HUES48 (cell line): ENCODE measurements at regions not wholly inside any gene's neighbourhood (a gene's known extent, or its start where the extent isn't known, plus 50 kb on each side); places are given as distances from the start of the nearest gene placed in this dataset.

Experiments
- H3K27ac ChIP-seq: one replicate; pipeline ENCODE4 v1.7.0; 2013; ENCODE audit warnings: low read depth, low read length, inconsistent platforms
- H3K27me3 ChIP-seq: 2 replicates; pipeline ENCODE4 v1.6.1; 2013; ENCODE audit warnings: mild to moderate bottlenecking, low read length; ENCODE audit not compliant: control insufficient read depth, insufficient read depth
- H3K36me3 ChIP-seq: 2 replicates; pipeline ENCODE4 v1.6.1; 2013; ENCODE audit warnings: low read length; ENCODE audit not compliant: control insufficient read depth, insufficient read depth
- H3K4me1 ChIP-seq: 2 replicates; pipeline ENCODE4 v1.6.1; 2013; ENCODE audit warnings: mild to moderate bottlenecking, low read length; ENCODE audit not compliant: control insufficient read depth, insufficient read depth
- H3K4me3 ChIP-seq: 2 replicates; pipeline ENCODE4 v1.5.1; 2013; ENCODE audit warnings: mild to moderate bottlenecking, low read depth, low read length
- H3K9ac ChIP-seq: 2 replicates; pipeline ENCODE4 v1.6.1; 2013; ENCODE audit warnings: mild to moderate bottlenecking, low read depth, low read length, moderate library complexity
- H3K9me3 ChIP-seq: 2 replicates; pipeline ENCODE4 v1.6.1; 2013; ENCODE audit warnings: low read length; ENCODE audit not compliant: control insufficient read depth, insufficient read depth

DNA sequence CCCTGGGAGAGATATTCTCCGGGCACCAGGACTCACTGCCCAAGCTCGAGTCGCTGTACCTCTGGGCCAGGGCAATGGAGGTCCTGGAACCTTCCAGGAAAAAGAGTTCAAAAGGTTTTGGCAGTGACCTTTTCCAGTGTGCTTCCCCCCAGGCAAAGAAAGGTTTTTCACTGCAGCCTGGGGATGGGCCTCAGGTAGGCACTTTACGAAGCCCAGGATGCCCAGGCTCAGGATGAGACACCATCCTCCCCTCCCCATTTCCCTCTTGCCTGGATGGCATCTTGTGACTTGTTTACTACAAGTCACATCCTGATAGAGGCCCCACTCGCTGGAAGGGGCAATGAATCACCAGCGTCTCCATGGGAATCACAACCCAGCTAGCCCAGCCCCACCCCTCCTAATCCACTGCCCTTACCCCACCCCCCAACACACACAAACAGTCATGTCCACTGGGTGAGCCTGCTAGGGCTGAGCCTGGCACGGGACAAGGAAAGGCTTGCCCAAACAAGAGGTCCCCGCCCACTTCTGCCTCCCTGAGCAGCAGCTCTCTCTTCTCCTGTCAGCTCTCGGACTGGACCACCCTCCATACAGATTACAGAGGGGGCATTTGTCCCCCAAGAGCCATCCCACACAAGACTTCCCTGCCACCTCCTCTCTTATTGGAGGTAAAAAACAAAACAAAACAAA lies 93.8 kb upstream of the SMNDC1 start:
- Histone ChIP-seq H3K9me3 (no peaks in the 10 kb centered on the region), H3K4me3 (no peak overlapping the region), H3K4me1 (0 out of 2 replicates have a peak, but pooled peaks cover 3% of the 10 kb centered on the region), H3K9ac (no peak overlapping the region), H3K27me3 (no peaks in the 10 kb centered on the region; the same call in 1 of the 2 replicates), H3K27ac (peak overlapping the region; percentile 64), H3K36me3 (no peaks in the 10 kb centered on the region)

GRCh38 chr10:110399106-110399964 lies 94.6 kb upstream of the SMNDC1 start:
- Histone ChIP-seq H3K27me3 (no peaks in the 10 kb centered on the region; the same call in 1 of the 2 replicates), H3K4me3 (no peak overlapping the region), H3K4me1 (0 out of 2 replicates have a peak, but pooled peaks cover 3% of the 10 kb centered on the region), H3K9me3 (no peaks in the 10 kb centered on the region), H3K27ac (no peak overlapping the region), H3K9ac (no peak overlapping the region), H3K36me3 (no peaks in the 10 kb centered on the region)

DNA sequence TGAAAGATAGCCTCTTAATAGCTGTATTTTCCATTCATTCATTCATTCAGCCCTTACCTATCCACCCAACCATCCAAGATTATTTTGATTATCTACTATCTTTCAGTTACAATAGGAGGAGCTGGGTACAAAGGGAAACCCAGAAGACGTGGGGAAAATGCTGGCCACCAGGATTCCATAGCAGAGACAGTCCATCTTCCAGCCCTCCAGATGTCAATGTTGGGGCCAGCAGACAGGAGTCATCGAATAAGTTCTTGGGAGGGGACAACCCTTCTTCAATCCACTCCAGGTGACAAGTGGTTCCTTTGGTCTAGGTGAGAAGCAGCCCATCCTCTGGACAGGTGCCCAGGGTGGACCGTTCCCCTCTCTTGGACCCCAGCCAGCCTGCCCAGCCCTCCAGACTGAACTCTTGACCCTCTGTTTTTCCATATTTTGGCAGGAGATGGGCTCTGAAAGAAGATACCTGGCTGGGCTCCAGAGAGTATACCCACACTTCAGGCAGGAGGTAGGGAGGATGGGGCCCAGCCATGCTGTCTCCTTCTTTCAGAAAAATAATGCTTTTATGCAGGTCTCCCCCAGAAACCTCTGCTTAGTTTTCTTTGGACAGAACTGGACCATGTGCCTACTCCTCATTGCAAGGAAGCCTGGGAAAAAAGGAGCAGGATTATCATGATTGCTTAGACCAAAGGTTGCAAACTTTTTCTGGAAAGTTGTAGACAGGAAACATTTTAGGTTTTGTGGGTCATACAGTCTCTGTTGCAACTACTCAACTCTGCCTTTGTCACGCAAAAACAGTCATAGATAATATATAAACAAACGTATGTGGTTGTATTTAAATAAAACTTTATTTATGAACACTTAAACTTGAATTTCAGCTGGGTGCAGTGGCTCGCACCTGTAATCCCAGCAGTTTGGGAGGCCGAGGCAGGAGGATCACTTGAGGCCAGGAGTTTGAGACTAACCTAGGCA lies 95.5 kb upstream of the SMNDC1 start:
- Histone ChIP-seq H3K9me3 (no peaks in the 10 kb centered on the region), H3K9ac (no peak overlapping the region)

DNA sequence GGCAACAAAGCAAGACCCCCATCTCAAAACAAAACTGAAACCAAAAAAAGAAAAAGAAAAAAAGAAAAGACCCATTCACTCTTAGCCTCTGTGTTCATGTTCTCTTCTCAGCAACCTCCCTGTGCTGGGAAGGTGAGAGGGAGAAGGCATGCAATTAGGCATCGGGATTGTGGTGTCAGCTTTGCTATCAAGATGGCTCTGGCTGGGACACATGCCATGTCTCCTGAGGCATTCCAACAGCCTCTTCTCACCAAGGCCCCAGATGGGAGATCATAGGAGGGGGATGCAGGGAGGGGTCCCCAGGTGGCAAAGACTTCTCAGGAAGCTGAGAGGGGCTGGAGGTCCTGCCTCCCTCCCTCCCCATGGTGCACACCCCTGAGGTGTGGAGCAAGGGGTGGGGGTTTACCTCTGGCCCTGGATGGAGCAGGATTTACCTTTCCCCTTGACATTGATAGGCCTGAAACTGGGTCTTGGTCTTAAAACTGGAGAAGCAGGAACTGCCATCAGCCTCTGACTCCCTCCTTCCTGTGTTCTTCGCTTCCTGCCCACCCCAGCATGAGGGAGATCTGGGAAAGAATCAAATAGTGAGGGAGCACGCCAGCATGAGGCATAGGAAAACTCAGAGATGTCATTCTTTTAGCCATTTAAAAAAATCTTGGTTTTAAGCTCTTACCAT lies 96.2 kb upstream of the DUSP5 start:
- H3K27me3 ChIP-seq: no peaks in the 10 kb centered on the region; the same call in 1 of the 2 replicates

More for the DNA sequence above, 95.5 kb upstream of the SMNDC1 start:
- Histone ChIP-seq H3K4me3 (no peak overlapping the region), H3K36me3 (no peaks in the 10 kb centered on the region), H3K27me3 (no peaks in the 10 kb centered on the region; the same call in 1 of the 2 replicates), H3K27ac (no peak overlapping the region), H3K4me1 (0 out of 2 replicates have a peak, but pooled peaks cover 3% of the 10 kb centered on the region)

GRCh38 chr10:110402077-110402416 lies 95.7 kb upstream of the DUSP5 start:
- Histone ChIP-seq H3K27ac (no peak overlapping the region), H3K27me3 (no peaks in the 10 kb centered on the region; the same call in 1 of the 2 replicates), H3K9me3 (no peaks in the 10 kb centered on the region), H3K4me3 (no peak overlapping the region), H3K4me1 (0 out of 2 replicates have a peak, but pooled peaks cover 3% of the 10 kb centered on the region), H3K36me3 (no peaks in the 10 kb centered on the region), H3K9ac (no peak overlapping the region)

More for the DNA sequence above, 96.2 kb upstream of the DUSP5 start:
- Histone ChIP-seq H3K4me3 (no peak overlapping the region), H3K9me3 (no peaks in the 10 kb centered on the region), H3K9ac (no peak overlapping the region), H3K36me3 (no peaks in the 10 kb centered on the region), H3K27ac (no peak overlapping the region), H3K4me1 (0 out of 2 replicates have a peak, but pooled peaks cover 3% of the 10 kb centered on the region)

GRCh38 chr10:110403593-110403992 lies 94.1 kb upstream of the DUSP5 start:
- Histone ChIP-seq H3K4me3 (no peak overlapping the region), H3K4me1 (peaks cover 12% of the 10 kb centered on the region), H3K27ac (no peak overlapping the region), H3K27me3 (no peaks in the 10 kb centered on the region; the same call in 1 of the 2 replicates), H3K9me3 (no peaks in the 10 kb centered on the region), H3K9ac (no peak overlapping the region), H3K36me3 (no peaks in the 10 kb centered on the region)

GRCh38 chr10:110404413-110404812 lies 93.3 kb upstream of the DUSP5 start:
- H3K4me3 ChIP-seq: no peak overlapping the region
- H3K27ac ChIP-seq: no peak overlapping the region
- no peaks in the 10 kb centered on the region for H3K9me3 ChIP-seq
- no peak overlapping the region for H3K9ac ChIP-seq
- no peaks in the 10 kb centered on the region; the same call in 1 of the 2 replicates for H3K27me3 ChIP-seq
- no peaks in the 10 kb centered on the region for H3K36me3 ChIP-seq
- peaks cover 12% of the 10 kb centered on the region for H3K4me1 ChIP-seq

DNA sequence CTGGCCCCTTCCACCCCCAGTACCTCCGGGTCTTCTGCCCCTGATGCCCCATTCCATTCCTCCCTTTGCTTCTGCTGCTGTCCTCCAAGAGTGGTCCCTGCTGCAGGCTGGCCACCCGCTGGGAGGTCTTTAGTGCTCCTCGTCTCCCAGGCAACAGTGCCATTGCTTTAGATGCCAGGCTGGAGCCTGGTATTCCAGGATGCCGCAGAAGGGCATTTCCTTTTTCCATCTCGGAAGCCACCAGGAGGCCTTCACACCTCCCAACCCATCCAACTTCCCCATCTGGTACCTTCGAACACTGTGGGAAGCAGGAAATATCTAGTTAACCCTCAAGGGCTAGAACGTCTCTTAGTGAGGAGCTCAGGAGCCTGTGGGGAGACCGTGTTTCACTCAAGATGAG lies 92.9 kb upstream of the DUSP5 start:
- H3K36me3 ChIP-seq: no peaks in the 10 kb centered on the region
- H3K27ac ChIP-seq: no peak overlapping the region
- H3K9me3 ChIP-seq: no peaks in the 10 kb centered on the region
- H3K27me3 ChIP-seq: no peaks in the 10 kb centered on the region; the same call in 1 of the 2 replicates
- H3K4me1 ChIP-seq: peaks cover 12% of the 10 kb centered on the region
- H3K9ac ChIP-seq: no peak overlapping the region
- no peak overlapping the region for H3K4me3 ChIP-seq

DNA sequence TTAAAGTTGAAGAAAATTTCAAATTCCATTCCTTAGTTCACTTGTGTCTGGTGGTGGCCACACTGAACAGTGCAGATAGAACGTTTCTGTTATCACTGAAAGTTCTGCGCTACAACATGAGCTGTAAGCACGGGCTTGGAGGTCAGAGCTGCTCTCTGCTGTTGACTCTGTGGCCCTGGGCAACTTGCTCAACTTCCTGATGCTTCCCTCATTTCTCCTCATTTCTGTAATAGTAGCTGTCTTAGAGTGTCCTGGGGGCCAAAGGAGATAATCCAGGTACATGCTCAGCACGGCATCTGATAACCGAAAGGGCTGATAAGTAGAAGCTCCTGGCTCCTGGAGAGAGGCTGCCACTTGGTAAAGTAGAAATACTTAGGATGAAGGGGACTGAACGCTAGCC lies 92.3 kb upstream of the DUSP5 start:
- Histone ChIP-seq H3K27me3 (no peaks in the 10 kb centered on the region; the same call in 1 of the 2 replicates), H3K9ac (no peak overlapping the region), H3K4me1 (peaks cover 12% of the 10 kb centered on the region), H3K36me3 (no peaks in the 10 kb centered on the region), H3K27ac (no peak overlapping the region), H3K4me3 (no peak overlapping the region), H3K9me3 (no peaks in the 10 kb centered on the region)
